Cardiac fibroblast (primary cell): ENCODE measurements at regions not wholly inside any gene's neighbourhood (a gene's known extent, or its start where the extent isn't known, plus 50 kb on each side); places are given as distances from the start of the nearest gene placed in this dataset.

Experiments
- DNase-seq, 2 donors: peaks; one replicate each; pipeline versions ENCODE4 v3.0.0 to v3.0.0-alpha.2; 2010; ENCODE audit warnings: low read depth in 2 of 2
- H3K4me3 ChIP-seq, 2 donors: replicated peaks in 1 of 2; 1 replicate in 1 of 2; 2 replicates in 1 of 2; pipeline ENCODE4 v1.5.1; 2011; ENCODE audit warnings: low read depth in 2 of 2, low read length in 2 of 2, mild to moderate bottlenecking in 2 of 2, moderate library complexity in 1 of 2
- TF ChIP-seq, protein P1 (sequence below): IDR thresholded peaks from one replicate; pipeline ENCODE4 v1.5.1; 2011; ENCODE audit warnings: low read depth, mild to moderate bottlenecking, low read length, inconsistent platforms

DNA sequence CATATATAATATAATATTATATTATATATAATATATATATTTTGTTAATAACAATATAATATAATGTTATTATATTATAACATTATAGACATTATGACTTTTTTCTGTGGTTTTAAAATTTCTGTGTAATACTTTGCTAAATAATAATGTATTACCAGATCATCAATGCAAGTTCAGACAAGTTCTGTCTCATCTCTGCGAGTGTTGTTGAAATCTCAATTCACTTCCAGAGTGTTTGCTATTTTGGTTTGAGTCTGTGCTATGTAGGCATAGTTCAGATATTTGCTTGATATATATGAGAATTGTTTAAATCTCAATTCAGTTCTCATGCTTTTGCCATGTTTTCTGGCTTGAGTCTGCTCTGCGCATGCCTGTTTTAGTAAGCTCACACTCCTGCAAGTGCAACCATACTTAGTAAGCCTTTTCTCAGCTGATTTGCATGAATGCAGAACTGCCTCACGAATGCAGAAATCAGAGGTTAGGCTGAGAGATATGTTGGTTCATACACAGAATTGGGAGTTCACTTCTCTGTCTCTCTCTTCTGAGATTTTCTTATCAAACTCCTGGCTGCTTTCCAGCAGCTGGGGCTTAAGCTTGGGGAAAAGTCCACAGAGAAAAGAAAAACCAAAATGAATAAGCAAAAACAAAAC is 830.2 kb upstream of the SORCS1 start:
- DNase-seq: peak in 1 of 2 donors; percentile 20
- H3K4me3 ChIP-seq: no peak overlapping the region
- TF ChIP-seq, protein P1, sequence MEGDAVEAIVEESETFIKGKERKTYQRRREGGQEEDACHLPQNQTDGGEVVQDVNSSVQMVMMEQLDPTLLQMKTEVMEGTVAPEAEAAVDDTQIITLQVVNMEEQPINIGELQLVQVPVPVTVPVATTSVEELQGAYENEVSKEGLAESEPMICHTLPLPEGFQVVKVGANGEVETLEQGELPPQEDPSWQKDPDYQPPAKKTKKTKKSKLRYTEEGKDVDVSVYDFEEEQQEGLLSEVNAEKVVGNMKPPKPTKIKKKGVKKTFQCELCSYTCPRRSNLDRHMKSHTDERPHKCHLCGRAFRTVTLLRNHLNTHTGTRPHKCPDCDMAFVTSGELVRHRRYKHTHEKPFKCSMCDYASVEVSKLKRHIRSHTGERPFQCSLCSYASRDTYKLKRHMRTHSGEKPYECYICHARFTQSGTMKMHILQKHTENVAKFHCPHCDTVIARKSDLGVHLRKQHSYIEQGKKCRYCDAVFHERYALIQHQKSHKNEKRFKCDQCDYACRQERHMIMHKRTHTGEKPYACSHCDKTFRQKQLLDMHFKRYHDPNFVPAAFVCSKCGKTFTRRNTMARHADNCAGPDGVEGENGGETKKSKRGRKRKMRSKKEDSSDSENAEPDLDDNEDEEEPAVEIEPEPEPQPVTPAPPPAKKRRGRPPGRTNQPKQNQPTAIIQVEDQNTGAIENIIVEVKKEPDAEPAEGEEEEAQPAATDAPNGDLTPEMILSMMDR: no peak

DNA sequence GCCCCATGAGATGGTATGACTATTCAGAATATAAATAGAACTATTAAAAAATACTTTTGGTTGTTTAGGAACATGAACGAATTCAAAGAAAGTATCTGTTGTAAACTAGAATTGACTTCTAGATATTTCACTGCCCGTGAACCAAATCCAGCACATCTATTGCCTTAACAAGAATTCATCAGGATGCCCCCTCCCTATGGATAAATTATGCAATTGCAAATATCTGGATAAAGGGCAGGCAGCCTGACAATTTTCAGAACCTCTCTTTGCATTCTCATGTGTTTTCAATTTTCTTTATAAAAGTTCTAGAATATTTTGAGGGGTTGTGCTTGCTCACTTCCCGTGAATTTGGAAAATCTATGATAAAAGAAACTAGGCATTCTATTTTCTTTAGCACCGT is 822.1 kb upstream of the SORCS1 start:
- TF ChIP-seq, protein P1: no peak
- no peak for DNase-seq
- no peak overlapping the region for H3K4me3 ChIP-seq

DNA sequence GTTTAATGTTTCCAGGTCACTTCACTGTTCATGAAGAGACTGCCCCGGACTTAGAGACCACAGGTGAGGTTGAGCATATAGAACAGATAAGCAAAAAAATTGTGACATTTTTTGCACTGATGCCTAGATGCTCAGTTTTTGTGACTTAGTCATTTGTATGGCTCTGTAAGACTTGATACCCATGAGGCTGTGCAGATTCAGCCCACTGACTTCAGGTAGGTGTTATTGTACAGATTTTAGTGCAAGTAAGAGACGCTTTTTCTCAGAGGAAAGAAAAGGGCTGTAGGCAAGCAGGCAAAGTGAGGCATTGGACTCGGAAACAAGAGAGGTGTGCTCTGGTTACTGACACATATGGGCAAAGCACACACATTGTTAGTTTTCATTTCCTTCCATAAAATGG is 820.1 kb upstream of the SORCS1 start:
- no peak for DNase-seq
- no peak overlapping the region for H3K4me3 ChIP-seq
- TF ChIP-seq, protein P1: no peak

DNA sequence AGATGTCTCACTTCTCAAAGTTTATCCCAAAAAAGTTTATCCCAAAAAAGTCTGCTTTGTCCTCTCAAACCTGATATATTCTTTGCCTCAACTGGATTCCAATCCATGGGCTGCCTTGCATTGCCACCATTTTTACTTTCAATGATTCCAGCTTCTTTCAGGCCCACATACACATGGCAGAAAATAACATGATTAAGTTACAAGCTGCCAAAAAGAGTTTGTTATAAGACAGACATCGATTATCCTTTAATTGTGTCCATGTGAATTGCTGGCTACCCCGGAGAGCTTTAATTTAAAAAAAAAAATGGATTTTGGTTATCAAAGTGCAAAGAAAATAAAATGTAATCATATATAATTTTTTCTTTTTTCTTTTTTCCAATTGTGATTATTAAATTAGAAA is 819.6 kb upstream of the SORCS1 start:
- TF ChIP-seq, protein P1: no peak

DNA sequence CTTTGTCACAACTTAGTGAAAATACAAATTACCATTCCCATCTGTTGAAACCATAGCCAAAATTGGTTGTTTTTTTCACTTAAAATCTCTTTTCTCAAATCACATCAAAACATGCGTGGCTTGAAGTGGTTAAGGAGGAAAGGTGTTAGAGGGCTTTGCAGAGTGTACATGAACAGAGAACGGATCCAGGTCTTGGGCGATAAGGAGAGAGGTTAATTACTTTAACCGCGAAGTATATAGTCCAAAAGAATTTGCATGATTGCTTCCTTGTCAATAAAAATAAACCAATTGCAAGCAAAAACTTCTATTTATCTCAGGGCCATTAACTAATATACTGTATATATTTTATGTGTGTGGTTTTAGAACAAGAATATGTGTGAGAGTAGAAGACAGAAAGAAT is 813.9 kb upstream of the SORCS1 start:
- H3K4me3 ChIP-seq: no peak overlapping the region
- DNase-seq: no peak
- TF ChIP-seq, protein P1: no peak

More for the DNA sequence above, 819.6 kb upstream of the SORCS1 start:
- H3K4me3 ChIP-seq: no peak overlapping the region
- no peak for DNase-seq

DNA sequence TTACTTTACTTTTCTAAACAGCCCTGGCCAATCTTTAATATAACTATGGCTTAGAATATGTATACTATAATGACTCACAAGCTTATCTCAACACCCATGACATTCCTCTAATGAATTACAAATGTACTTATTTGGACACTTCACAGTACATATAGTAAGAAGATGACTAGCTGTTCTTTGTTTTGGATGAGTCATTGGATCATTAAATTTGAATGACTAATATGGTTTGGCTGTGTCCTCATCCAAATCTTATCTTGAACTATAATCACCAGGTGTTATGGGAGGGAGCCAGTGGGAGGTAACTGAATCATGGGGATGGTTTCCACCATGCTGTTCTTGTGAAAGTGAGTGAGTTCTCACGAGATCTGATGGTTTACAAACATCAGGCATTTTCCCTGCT is 807.5 kb upstream of the SORCS1 start:
- H3K4me3 ChIP-seq: no peak overlapping the region
- DNase-seq: peak; percentile 27 to 48
- TF ChIP-seq, protein P1: no peak

DNA sequence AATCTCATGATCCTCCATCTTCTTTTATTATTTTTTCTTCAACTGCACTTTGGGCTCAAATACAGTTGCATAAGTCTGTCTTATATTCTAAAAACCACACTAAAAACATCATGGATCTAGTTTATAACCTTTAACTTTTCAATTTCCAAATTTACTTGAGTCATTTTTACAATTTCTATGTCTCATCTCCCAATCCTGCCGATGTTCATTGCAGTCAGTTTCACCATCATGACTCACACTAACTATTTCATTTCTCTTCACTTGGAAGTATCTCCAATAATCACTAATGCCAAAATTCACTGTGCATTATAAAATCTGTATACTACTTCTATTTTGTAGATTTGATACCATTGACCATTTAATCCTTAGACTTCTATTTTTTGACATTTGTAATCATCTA is 806.9 kb upstream of the SORCS1 start:
- no peak overlapping the region for H3K4me3 ChIP-seq
- peak; percentile 39 to 42 for DNase-seq
- TF ChIP-seq, protein P1: no peak
